B cell (primary cell): ENCODE measurements at regions not wholly inside any gene's neighbourhood (a gene's known extent, or its start where the extent isn't known, plus 50 kb on each side); places are given as distances from the start of the nearest gene placed in this dataset.

Source experiments
- CTCF ChIP-seq: fragments of 200-600 bp; IDR thresholded peaks from one replicate; pipeline ENCODE4 v1.8.0; 2022; ENCODE audit warnings: antibody characterized with exemption, mild to moderate bottlenecking
- EZH2 ChIP-seq: IDR thresholded peaks from 2 replicates; pipeline ENCODE4 v1.6.1; 2012; ENCODE audit warnings: borderline replicate concordance, low read depth, mild to moderate bottlenecking, moderate library complexity, low read length; ENCODE audit not compliant: insufficient read depth, poor library complexity, severe bottlenecking

DNA sequence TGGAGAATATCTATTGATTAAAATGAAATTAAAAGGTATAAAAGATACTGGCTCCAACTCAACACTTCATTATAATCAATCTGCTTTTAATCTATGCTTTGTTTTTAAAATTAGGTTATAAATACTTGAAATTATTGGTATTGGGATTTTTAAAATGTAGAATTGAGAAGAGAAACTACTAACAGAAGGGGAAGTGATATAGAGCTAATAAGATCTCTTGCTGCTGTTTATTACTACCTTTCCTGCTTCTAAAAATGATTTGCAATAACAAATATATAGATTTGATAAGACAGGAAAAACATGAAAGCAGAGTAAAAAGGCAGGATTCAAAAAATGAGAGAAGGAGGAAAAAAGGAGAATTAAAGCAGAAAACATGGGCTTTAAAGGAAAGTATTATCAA is 209.3 kb upstream of the NREP start:
- TF ChIP-seq CTCF (no peak), EZH2 (no peak)
